ENCODE measurements at regions not wholly inside any gene's neighbourhood (a gene's known extent, or its start where the extent isn't known, plus 50 kb on each side); places are given as distances from the start of the nearest gene placed in this dataset.

GRCh38 chr20:1720845-1721475 is 63.4 kb upstream of the SIRPG start:
- DNase-seq (ENCODE audit: low read depth in 4 of 4, low spot score in 1 of 4) = no peak

- no peak for DNase-seq (ENCODE audit: low read depth in 4 of 4, low spot score in 1 of 4)
These were observed 62.6 kb upstream of the SIRPG start for GRCh38 chr20:1720226-1720625.

GRCh38 chr20:1718604-1719384 is 61.2 kb upstream of the SIRPG start:
- DNase-seq (ENCODE audit: low read depth in 4 of 4, low spot score in 1 of 4) = no peak

- DNase-seq (ENCODE audit: low read depth in 4 of 4, low spot score in 1 of 4) = no peak
These were observed 55.4 kb upstream of the SIRPG start for GRCh38 chr20:1712634-1713624.

- no peak for DNase-seq (ENCODE audit: low read depth in 4 of 4, low spot score in 1 of 4)
These were observed 54.4 kb upstream of the SIRPG start for GRCh38 chr20:1711826-1712601.

- no peak for DNase-seq (ENCODE audit: low read depth in 4 of 4, low spot score in 1 of 4)
These were observed 53.7 kb upstream of the SIRPG start for GRCh38 chr20:1711266-1711665.

- no peak for DNase-seq (ENCODE audit: low read depth in 4 of 4, low spot score in 1 of 4)
These were observed 52.9 kb upstream of the SIRPG start for GRCh38 chr20:1710484-1710883.

- no peak for DNase-seq (ENCODE audit: low read depth in 4 of 4, low spot score in 1 of 4)
These were observed 50.2 kb upstream of the SIRPG start for GRCh38 chr20:1707588-1708449.
